Mucosa of descending colon (tissue), 3 donors: ENCODE measurements at regions not wholly inside any gene's neighbourhood (a gene's known extent, or its start where the extent isn't known, plus 50 kb on each side); places are given as distances from the start of the nearest gene placed in this dataset.
"Not testable (repeated sequence)": the region's sequence is repeated elsewhere in the genome, so short reads cannot be mapped to it uniquely, and the experiment has no call there.

Experiments
- ATAC-seq: fragments of 200-7000 bp; cut with Tn5 transposase; one replicate; pipeline ENCODE4 v1.9.1; 2020; ENCODE audit warnings: mild to moderate bottlenecking, moderate library complexity
- DNase-seq, 3 donors: peaks; one replicate each; pipeline ENCODE4 v3.0.0-alpha.2; 2020
- H3K36me3 ChIP-seq: fragments of 200-600 bp; one replicate; pipeline ENCODE4 v1.8.0; 2021; ENCODE audit warnings: low read depth, mild to moderate bottlenecking
- H3K4me1 ChIP-seq: fragments of 200-600 bp; one replicate; pipeline ENCODE4 v1.8.0; 2021; ENCODE audit warnings: low read depth, mild to moderate bottlenecking
- H3K4me3 ChIP-seq: fragments of 200-600 bp; one replicate; pipeline ENCODE4 v1.8.0; 2021; ENCODE audit warnings: mild to moderate bottlenecking
- H3K9me3 ChIP-seq: fragments of 200-600 bp; one replicate; pipeline ENCODE4 v1.8.0; 2021; ENCODE audit warnings: mild to moderate bottlenecking
- CTCF ChIP-seq: fragments of 200-600 bp; IDR thresholded peaks from one replicate; pipeline ENCODE4 v1.8.0; 2022; ENCODE audit warnings: antibody characterized with exemption, mild to moderate bottlenecking
- intact Hi-C, 2 donors: fragments of 100-400 bp; cut with DNase I in 1 of 2; cut with micrococcal nuclease in 1 of 2; formaldehyde crosslinking; loops; one replicate each; pipeline versions ENCODE4 v1.11.0 to v1.11.1; 2022; cut with DNase I, micrococcal nuclease
- donor health status: DM: no; HTN: no; CAD: no; lungs with moderate emphysema.
- donor health status: DM: no; HTN: no; CAD: no.
- donor health status: DM: no; HTN: yes; CAD: no.

- Histone ChIP-seq H3K4me3 (no peak overlapping the region), H3K9me3 (peaks cover 42% of the 10 kb centered on the region), H3K36me3 (no peaks in the 10 kb centered on the region), H3K4me1 (no peaks in the 10 kb centered on the region)
- no peak for TF ChIP-seq CTCF
- intact Hi-C loops = no loop called here
- DNase-seq (no peak), ATAC-seq (no peak)
Measured at GRCh38 chr14:87034680-87035079, 958.3 kb downstream of the GALC start.

GRCh38 chr14:87030197-87030596 is 962.8 kb downstream of the GALC start:
- Histone ChIP-seq H3K36me3 (no peaks in the 10 kb centered on the region), H3K9me3 (peaks cover 38% of the 10 kb centered on the region), H3K4me1 (no peaks in the 10 kb centered on the region), H3K4me3 (no peak overlapping the region)
- DNase-seq (no peak), ATAC-seq (no peak)
- intact Hi-C loops = no loop called here
- TF ChIP-seq CTCF = no peak

DNA sequence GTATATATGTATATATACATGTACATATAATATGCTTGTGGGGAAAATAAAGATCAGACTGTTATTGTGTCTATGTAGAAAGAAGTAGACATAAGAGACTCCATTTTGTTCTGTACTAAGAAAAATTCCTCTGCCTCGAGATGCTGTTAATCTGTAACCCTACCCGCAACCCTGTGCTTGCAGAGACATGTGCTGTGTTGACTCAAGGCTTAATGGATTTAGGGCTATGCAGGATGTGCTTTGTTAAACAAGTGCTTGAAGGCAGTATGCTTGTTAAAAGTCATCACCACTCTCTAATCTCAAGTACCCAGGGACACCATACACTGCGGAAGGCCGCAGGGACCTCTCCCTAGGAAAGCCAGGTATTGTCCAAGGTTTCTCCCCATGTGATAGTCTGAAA is 972.9 kb downstream of the GALC start:
- peaks cover 42% of the 10 kb centered on the region for H3K9me3 ChIP-seq
- H3K36me3 ChIP-seq, H3K4me3 ChIP-seq, intact Hi-C loops, H3K4me1 ChIP-seq, ATAC-seq, DNase-seq: not testable (repeated sequence)

- DNase-seq (no peak), ATAC-seq (no peak)
- intact Hi-C loops = no loop called here
Measured at GRCh38 chr14:87018294-87018693, 974.7 kb downstream of the GALC start.

GRCh38 chr14:87017335-87017734 is 975.6 kb downstream of the GALC start:
- H3K9me3 ChIP-seq = peaks cover 30% of the 10 kb centered on the region
- no peak for TF ChIP-seq CTCF
- intact Hi-C loops = no loop called here

More at GRCh38 chr14:87018294-87018693, 974.7 kb downstream of the GALC start:
- Histone ChIP-seq H3K9me3 (peaks cover 35% of the 10 kb centered on the region), H3K4me1 (no peaks in the 10 kb centered on the region), H3K4me3 (no peak overlapping the region), H3K36me3 (no peaks in the 10 kb centered on the region)
- TF ChIP-seq CTCF = no peak

GRCh38 chr14:87014856-87015255 is 978.1 kb downstream of the GALC start:
- intact Hi-C loops = no loop called here
- Histone ChIP-seq H3K4me1 (no peaks in the 10 kb centered on the region), H3K36me3 (no peaks in the 10 kb centered on the region), H3K4me3 (no peak overlapping the region), H3K9me3 (peaks cover 22% of the 10 kb centered on the region)
- no peak for TF ChIP-seq CTCF
- ATAC-seq = no peak
- no peak for DNase-seq

More at GRCh38 chr14:87017335-87017734, 975.6 kb downstream of the GALC start:
- Histone ChIP-seq H3K36me3 (no peaks in the 10 kb centered on the region), H3K4me3 (no peak overlapping the region), H3K4me1 (no peaks in the 10 kb centered on the region)
- DNase-seq (no peak), ATAC-seq (no peak)
